GM21367 (cell line): ENCODE measurements at regions not wholly inside any gene's neighbourhood (a gene's known extent, or its start where the extent isn't known, plus 50 kb on each side); places are given as distances from the start of the nearest gene placed in this dataset.
"Not testable (repeated sequence)": the region's sequence is repeated elsewhere in the genome, so short reads cannot be mapped to it uniquely, and the experiment has no call there.

Source experiments
- ATAC-seq: cut with Tn5 transposase; IDR thresholded peaks from one replicate; pipeline ENCODE4 v1.9.1; 2021; ENCODE audit not compliant: unreplicated experiment

- ATAC-seq, result no peak
Measured at GRCh38 chr4:12612876-12613275, 871.3 kb downstream of the RAB28 start.

- ATAC-seq, result not testable (repeated sequence)
Measured at GRCh38 chr4:12609212-12609875, 874.8 kb downstream of the RAB28 start.

GRCh38 chr4:12595986-12596385, 888.2 kb downstream of the RAB28 start:
- no peak for ATAC-seq

GRCh38 chr4:12595489-12595888, 888.7 kb downstream of the RAB28 start:
- ATAC-seq, result no peak

- ATAC-seq, result no peak
Measured at GRCh38 chr4:12588582-12588981, 895.6 kb downstream of the RAB28 start.

GRCh38 chr4:12586242-12587006, 897.7 kb downstream of the RAB28 start:
- ATAC-seq, result no peak

- ATAC-seq, result no peak
Measured at GRCh38 chr4:12584116-12584875, 899.8 kb downstream of the RAB28 start.

GRCh38 chr4:12583275-12583674, 900.9 kb downstream of the RAB28 start:
- no peak for ATAC-seq

- no peak for ATAC-seq
Measured at GRCh38 chr4:12580787-12581186, 903.4 kb downstream of the RAB28 start.

- no peak for ATAC-seq
Measured at GRCh38 chr4:12579172-12579571, 905.0 kb downstream of the RAB28 start.

- no peak for ATAC-seq
Measured at GRCh38 chr4:12576409-12576808, 907.7 kb downstream of the RAB28 start.

GRCh38 chr4:12573716-12574115, 910.4 kb downstream of the RAB28 start:
- no peak for ATAC-seq

- no peak for ATAC-seq
Measured at GRCh38 chr4:12562476-12563140, 921.5 kb downstream of the RAB28 start.

- ATAC-seq, result no peak
Measured at GRCh38 chr4:12562021-12562420, 922.1 kb downstream of the RAB28 start.

GRCh38 chr4:12555011-12555410, 929.1 kb downstream of the RAB28 start:
- no peak for ATAC-seq

GRCh38 chr4:12548678-12549077, 935.5 kb downstream of the RAB28 start:
- ATAC-seq, result no peak

GRCh38 chr4:12545812-12546211, 938.3 kb downstream of the RAB28 start:
- ATAC-seq, result no peak

- ATAC-seq, result no peak
Measured at GRCh38 chr4:12538162-12538561, 946.0 kb downstream of the RAB28 start.

GRCh38 chr4:12534684-12535083, 949.5 kb downstream of the RAB28 start:
- no peak for ATAC-seq

- no peak for ATAC-seq
Measured at GRCh38 chr4:12519426-12519825, 964.7 kb downstream of the RAB28 start.

- ATAC-seq, result no peak
Measured at GRCh38 chr4:12507868-12508481, 976.2 kb downstream of the RAB28 start.
